ENCODE measurements at regions not wholly inside any gene's neighbourhood (a gene's known extent, or its start where the extent isn't known, plus 50 kb on each side); places are given as distances from the start of the nearest gene placed in this dataset.

DNA sequence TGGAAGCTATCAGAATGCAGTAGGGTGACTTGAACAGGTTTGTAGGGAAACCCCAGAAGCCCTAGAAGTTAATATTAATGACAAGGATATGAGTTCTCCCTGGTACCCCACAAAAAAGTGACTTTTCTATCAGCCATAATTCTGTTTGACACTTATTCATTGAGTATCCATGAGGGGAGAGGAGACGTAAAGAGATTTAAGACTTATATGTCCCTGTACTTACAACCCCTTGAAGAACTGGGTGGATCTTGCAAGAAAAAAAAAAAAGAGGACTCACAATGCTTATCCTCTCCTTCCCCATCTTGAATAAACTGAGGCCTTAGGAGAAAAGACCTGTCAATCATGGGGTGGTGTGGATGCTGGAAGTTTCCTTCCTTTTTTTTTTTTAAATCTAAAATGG, 203.5 kb downstream of the CBLN1 start:
- TF ChIP-seq EZH2phosphoT487 (IDR thresholded peaks at IDR 0.05; ENCODE audit: borderline replicate concordance, low read length) (no peak), CTCF (IDR thresholded peaks at IDR 0.05; ENCODE audit: low read depth, low read length, poor library complexity, severe bottlenecking) (no peak)
